ENCODE measurements at regions not wholly inside any gene's neighbourhood (a gene's known extent, or its start where the extent isn't known, plus 50 kb on each side); places are given as distances from the start of the nearest gene placed in this dataset.
"Not testable (repeated sequence)": the region's sequence is repeated elsewhere in the genome, so short reads cannot be mapped to it uniquely, and the experiment has no call there.

DNA sequence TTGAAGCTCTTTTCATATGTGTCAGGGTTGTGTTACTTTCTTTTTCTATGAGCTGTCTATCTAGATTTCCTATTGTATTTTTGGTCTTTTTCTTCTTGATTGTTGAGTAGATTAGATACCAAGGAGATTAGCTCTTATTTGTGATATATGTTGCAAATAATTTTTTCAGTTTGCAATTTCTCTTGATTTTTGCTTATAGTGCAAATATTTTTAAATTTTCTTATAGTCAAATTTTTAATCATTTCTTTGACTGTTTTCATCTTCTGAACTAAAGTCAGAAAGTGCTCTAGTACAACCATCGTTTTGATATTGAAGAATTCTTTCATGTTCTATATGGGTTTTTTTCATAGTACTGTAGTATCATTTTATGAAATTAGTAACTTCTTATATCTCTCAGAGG is 193.7 kb downstream of the OSTF1 start:
- no peak for DNase-seq

DNA sequence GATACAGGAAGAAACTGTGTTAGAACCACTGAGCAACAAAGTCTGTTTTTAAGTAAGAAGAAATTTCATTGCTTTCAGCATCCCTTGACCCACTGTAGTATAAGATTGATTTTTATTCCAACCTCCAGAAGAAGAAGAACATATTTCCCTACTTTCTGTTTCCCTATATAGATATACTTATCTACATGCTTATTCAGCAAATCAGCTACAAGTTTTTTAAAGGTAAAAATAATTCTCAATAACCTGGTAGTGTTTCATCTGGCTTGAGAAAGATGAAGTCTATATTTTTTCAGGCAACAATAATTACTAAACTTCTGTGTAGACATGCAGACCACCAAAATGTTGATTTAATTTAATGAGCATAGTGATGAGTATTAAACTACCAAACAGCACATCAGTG is 201.0 kb downstream of the OSTF1 start:
- DNase-seq, result no peak

DNA sequence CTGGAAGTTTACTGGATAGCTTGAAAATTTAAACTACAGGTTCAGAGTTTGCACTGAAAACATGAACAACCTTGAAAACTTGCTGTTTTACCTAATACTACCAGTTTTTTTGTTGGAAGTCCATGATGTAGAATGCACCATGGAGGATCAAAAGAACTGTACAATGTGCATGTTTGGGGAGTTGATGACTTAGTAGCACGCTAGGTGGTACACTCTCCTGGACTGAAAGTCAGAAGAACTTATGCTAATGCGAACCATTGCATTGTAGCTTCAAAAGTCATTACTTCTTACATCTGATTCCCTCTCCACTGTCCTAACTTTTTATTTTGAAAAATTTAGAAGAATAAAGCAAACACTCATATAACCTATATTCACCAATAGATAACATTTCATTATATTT is 211.0 kb downstream of the OSTF1 start:
- DNase-seq, result no peak

DNA sequence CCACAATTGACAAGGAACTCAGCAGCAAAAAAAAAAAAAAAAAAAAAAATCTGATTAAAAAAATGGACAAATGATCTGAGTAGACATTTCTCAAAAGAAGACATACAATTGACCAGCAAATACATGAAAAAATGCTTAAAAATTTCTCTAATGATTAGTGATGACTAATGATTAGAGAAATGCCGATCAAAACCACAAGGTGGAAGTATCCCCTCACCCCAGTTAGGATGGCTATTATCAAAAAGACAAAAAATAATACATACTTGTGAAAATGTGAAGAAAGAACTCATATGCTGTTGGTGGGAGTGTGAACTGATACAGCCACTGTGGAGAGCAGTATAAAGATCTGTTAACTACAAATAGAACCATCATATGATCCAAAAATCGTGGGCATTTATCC is 245.3 kb downstream of the OSTF1 start:
- DNase-seq, result no peak

DNA sequence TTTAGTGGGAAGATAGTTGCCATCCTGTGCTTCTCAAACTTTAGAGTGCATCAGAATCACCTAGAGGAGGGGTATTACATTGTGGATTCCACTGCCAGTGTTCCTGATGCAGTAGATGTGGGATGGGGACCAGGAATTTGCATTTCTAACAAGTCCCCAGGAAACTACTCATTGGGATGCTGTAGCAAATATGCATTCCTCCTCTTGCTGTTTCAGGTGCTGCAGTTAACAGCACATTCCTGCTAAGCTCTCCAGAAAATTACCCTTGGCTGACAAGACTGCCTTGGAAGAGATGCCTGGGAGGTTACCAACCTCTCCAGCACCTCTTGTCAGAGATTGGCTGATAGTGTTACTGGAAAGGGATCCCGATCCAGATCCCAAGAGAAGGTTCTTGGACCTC is 270.5 kb downstream of the OSTF1 start:
- no peak for DNase-seq

DNA sequence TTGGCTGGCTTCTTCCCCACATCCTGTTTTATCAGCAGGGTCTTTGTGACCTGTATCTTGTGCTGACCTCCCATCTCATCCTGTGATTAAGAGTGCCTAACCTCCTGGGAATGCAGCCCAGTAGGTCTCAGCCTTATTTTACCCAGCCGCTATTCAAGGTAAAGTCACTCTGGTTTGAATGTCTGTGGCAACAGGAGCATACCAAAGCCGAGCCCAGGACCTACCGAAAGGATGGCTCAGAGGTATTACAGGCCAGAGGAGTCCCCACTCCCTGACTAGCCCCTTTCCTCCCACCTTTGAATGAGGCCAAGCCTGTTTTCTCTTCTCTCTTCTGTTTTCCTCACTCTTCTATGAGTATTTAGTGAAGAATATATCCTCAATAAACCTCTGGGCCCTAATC is 271.3 kb downstream of the OSTF1 start:
- no peak for DNase-seq

DNA sequence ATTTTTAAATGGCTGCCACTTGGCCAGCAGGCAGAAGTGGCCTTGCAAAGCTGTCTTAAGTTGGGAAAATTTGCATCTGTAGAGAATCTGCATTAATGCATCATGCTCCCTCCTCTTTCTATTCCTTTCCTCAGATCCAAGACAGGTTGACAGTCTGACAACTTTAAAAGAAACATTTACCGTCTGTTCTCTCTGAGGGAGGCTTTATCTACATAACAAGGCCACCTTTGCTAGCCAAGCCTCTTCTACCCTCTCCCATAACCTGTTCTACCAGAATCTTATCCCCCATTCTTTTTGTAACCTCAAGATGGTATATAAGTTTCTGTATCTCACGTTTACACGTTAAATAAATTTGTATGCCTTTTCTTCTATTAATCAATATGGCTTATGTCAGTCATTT is 271.9 kb downstream of the OSTF1 start:
- no peak for DNase-seq

DNA sequence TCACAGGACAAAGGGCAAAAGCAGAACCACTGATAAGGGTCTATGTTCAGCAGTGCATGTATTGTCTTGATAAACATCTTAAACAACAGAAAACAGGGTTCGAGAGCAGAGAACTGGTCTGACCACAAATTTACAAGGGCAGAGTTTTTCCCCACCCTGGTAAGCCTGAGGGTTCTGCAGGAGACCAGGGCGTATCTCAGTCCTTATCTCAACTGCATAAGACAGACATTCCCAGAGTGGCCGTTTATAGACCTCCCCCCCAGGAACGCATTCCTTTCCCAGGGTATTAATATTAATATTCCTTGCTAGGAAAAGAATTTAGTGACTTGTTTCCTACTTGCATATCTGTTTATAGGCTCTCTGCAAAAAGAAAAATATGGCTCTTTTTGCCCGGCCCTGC is 274.1 kb downstream of the OSTF1 start:
- DNase-seq, result not testable (repeated sequence)

DNA sequence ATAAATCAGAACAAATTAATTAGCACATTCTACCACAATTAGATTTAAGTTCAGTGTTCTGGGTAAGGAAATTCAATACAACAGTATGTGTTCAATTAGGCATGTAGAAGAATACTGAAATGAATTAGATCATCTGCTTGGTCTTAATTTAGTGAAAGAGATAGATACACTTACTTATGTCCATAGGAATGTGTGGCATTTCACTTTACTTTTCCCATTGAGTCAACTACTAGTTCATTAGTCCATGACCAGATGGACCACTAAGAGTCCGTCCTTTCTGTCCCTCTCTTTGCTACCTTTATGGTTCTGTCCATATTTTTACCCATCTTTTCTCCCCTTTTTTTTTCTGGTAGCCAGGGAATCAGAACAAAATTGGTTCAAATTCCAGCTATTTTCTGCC is 276.9 kb downstream of the OSTF1 start:
- DNase-seq, result no peak

DNA sequence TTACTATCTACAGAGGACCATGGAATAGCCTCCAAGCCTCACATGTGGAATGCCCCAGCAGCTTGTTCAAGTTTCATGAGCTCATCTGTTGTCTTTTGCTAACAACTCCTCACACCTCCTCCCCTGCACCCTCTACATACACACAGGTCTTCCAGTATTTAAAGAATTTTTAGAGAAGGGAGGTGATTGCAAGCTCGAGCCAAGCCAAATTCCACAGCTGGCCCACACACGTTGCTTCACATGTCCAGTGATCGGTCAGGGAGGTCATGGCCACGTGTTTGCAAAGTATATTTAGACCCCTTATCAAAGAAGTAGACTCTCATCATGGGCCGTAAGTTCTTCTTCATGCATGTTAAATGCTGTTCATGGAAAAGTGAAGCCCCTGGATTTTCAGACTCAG is 281.7 kb downstream of the OSTF1 start:
- no peak for DNase-seq

DNA sequence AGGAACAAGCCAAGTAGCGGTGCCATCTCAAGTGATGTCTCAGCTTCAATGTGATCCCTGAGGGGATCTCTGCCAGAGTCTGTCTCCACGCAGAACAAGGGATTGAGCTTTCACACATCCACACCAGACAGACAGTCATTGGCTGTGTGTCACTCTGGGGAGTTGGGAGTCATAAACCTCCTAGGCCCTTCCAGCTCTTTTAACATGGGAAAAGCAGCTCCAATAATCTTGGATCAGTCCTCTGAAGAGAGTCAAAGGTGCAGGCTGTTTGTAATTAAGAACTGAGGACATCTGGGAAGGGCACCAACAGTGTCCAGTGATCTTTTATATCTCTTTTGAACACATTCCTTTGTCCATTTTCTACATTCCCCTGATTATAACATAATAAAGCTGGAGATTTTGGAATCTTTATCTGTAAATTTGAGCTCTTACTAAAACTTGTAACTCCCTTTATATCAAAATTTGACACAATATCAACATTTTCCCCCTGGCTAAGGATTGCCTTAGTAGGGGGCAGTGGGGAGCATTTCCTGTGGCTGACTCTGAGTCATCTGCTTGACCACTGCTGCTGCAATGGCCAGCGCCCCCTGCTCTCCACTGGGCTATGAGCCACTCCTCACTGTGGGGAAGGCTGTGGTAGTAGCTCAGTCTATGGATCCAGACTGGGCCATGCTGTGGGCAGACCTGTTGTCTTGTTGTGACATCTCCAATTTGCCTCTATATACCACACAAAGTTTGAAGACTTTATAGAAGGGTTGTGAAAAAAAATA is 284.4 kb downstream of the OSTF1 start:
- no peak for DNase-seq

DNA sequence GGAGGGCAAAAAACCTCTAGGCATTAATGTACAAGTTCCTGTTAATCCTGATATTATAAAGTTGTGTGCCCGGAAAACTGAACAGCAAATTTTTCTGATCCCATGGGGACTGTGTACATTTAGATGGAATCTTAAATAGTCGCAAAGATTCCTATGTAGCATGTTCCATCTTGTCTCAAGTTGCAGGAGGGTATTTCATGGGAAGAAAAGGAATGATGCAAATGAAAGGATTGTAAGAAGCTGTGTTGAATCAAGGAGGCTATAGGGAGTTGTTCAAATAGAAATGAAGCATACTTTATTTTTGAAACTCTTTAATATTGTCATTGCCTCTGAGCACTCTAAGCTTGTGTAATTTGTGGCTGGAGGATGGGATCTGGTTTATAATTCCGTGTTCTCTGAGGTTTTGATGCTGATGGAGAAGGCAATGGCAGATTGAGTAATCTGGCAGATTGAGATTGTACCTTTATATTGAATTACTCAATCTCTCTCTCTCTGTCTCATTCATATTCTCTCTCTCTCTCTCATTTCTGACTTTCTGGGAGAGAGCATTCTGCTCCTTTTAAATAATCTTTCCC is 288.5 kb downstream of the OSTF1 start:
- DNase-seq, result no peak

DNA sequence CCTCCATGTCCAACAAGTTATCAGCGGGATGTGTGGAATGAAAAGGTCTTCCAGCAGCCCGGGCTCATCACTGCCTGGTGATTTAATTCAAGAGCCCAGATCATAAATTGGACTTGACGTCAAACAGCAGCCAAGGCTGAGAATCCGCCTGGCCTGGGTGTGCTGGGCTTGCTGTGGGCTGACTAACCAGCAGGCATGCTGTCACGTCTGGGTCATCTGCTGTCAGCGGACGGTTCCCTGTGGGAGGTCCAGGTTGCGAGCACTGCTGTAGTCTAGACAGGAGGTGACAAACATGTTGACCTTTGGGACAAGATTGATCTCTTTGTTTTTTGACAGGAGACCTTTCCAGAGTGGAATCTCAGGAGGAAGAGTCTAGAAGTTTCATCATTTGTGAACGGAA is 289.7 kb downstream of the OSTF1 start:
- no peak for DNase-seq

DNA sequence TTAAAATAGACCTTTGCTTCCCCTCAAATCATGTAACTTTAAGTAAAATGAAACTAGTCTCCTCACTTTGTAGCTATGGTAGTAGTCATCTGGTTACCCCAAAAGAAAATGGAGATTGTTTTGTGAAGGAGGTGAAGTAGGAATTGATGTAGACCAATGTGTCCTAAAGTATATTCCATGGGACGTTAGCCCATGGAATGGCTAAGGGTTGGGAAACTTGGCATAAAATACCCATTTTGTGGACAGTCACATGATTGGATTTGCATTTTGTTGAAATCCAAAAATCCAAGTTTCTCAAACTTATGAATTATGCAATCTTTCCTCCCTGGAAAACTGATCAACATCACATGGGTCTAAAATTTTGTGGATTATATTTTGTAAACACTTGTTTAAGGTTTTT is 290.6 kb downstream of the OSTF1 start:
- no peak for DNase-seq

DNA sequence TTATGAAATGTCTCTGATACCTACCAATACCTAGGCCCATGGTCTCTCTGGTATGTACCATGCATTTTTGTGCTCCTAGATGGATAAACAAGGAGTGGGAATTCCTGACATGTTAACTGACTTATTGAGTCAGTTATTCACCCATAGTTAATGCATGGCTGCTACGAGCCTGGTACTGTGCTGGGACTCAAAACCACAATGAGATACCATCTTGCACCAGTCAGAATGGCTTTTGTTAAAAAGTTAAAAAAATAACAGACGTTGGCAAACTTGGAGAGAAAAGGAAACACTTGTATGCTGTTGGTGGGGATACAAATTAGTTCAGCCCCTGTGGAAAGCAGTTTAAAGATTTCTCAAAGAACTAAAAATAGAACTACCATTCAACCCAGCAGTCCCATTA is 293.8 kb downstream of the OSTF1 start:
- no peak for DNase-seq

DNA sequence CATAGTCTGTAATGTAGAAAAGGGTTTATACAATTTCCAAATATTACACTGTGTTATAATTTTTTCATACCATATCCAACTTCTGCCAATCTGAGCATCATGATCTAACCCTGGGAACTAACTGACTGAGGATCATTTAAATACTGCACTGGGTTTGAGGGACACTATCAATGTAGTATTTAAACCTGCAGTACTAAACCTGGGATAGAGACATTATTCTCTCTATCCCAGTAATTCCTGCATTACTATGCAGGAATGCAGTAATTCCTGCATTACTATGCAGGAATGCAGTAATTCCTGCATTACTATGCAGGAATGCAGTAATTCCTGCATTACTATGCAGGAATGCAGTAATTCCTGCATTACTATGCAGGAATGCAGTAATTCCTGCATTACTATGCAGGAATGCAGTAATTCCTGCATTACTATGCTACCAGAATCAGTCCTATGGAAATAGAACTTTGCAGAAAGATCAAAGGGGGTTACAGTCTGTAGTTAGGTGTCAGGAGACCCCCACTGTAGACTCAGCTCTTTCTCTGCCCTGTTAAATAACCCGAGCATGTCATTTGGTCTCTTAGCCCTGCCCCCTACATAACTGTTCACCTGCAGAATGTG is 295.2 kb downstream of the OSTF1 start:
- DNase-seq, result not testable (repeated sequence)

DNA sequence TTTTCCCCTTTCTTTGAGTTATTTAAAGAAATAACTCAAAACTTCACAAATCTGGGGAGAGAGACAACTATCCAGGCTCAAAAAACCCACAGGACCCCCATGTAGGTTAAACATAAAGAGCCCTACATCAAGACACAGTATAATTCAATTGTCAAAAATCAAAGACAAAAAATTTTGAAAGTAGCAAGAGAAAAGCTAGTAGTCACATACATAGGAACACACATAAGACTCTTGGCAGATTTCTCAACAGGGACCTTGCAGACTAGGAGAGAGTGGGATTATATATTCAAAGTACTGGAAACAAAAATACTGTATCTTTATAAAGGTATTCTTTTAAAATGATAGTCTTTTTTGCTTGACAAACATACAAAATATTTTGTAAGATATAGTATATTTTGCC is 296.9 kb downstream of the OSTF1 start:
- no peak for DNase-seq

DNA sequence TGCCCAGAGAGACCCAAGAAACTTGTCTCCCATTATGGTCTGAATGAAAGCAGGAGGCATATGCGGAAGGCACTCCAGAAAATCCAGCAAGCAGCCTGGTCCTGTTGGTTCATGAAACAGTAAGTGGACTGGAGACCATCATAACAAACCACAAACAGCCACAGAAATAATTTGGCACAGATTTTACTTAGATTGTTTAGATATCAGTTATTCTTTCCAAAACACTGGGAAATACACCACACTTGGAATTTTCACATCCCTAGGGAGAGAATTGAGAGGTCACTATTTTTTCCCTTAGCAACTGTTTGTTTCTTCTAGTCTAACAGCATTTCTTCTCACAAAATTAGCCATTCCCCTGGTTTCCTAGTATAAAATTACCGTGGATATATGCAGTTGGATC is 300.8 kb downstream of the OSTF1 start:
- no peak for DNase-seq

DNA sequence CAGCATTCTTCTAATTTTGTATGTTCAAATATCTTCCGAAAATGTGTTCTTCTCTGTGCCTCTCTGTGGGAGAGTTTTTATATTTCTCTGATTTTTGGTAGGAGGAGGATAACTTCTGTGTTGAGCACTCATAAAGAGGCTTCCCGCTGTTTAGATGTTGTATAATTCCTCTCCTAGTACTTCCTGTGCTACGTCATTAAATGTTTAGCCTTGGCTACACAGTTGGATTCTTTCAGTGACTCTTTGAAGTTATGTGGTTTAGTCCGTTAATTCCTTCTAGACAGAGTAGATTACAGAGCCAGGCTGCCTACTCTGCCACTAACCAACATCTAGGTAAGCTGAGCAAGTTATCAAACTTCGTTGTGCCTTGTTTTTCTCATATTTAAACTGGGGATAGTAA is 302.6 kb downstream of the OSTF1 start:
- no peak for DNase-seq

DNA sequence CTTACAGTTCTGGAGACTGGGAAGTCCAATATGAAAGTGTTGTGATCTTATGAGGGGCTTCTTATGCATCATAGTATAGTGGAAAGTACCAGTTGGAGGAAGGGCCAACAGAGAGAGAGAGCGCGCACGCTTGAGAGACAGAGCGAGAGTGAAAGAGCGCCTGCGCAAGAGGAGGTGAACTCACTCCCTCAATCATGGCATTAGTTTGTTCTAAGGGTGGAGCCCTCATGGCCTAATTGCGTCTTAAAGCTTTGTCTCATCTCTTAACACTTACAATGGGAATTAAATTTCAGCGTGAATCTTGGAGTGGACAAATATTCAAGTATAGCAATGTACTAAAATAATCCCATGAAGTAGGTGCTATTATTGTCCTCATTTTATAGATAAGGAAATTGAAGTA is 303.2 kb downstream of the OSTF1 start:
- no peak for DNase-seq

DNA sequence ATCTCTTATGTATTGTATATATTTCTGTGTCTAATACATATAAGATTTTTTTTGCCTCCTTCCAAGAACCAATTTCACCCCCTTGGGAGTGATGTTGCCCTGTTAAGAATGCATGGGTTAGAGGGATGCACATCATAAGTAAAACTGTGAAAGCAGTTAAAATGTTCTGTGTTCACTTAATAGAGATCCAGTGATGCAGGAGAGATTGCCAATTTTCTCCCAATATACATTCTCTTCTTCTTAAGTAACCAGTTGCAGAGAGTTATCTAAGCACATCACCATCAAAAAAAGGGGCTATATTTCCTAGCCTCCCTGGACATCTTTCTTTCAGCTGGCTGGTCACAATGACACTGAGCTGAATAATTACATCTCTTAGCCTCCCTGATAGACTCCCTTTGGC is 307.0 kb downstream of the OSTF1 start:
- no peak for DNase-seq

DNA sequence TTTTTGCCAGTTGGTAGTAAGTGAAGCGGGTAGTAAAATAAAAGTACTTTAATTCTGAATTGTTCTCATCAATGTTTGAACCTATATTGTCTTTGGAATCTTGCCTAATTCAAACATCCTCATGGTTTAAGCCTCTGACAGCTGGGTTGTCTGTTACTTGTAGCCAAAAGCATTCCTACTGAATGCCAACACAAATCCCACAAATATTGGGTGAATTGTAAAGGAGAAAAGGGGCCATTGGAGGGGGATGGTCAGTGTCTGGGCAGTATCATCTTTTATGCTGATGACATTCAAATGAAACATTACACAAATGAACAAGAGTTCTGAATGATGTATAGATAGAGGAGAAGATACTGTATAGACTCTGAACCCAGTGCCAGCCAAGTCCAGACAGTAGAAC is 309.5 kb downstream of the OSTF1 start:
- DNase-seq, result no peak

DNA sequence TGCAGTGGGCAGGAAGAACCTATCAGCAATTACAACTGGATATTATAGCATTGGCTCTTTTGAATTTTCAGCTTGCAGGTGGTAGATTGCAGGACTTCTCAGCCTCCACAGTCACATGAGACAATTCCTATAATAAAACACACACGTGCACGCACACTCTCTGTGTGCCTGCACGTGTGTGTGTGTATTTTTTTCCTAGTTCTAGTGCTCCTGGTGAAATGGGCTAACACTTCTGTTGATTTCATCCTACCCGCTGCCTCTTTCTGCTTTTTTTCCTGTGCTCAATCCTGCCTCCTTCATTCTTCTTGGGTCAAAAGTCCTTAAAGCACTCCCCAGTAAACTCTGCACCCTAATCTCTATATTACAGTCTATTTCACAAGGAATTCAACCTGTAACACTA is 320.1 kb downstream of the OSTF1 start:
- DNase-seq, result no peak

DNA sequence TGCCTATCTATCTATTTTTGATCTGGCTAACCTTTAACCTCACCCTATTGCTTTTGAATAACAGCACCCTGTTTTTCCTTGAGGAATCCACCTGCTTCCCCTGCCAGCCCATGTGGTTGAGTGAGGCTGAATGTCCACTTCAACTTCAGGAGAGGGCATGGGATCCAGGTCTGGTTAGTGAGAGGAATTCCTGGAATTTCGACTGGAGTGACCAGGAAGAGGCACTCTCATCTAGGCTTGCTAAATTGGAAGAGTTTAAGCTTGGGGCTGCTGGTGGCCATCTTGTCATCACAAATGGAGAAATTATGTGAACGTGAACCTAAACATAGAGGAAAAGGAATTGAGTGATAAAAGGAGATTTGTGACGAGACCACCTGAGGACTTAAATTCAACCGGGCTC is 322.1 kb downstream of the OSTF1 start:
- DNase-seq, result no peak
